Mesenteric fat pad (tissue), 1 donor: ENCODE measurements at regions not wholly inside any gene's neighbourhood (a gene's known extent, or its start where the extent isn't known, plus 50 kb on each side); places are given as distances from the start of the nearest gene placed in this dataset.
"Not testable (repeated sequence)": the region's sequence is repeated elsewhere in the genome, so short reads cannot be mapped to it uniquely, and the experiment has no call there.

Source experiments
- DNase-seq: peaks from one replicate; pipeline ENCODE4 v3.0.0-alpha.2; 2020; ENCODE audit warnings: low spot score
- donor health status: DM: yes; HTN: yes; CAD: no.

DNA sequence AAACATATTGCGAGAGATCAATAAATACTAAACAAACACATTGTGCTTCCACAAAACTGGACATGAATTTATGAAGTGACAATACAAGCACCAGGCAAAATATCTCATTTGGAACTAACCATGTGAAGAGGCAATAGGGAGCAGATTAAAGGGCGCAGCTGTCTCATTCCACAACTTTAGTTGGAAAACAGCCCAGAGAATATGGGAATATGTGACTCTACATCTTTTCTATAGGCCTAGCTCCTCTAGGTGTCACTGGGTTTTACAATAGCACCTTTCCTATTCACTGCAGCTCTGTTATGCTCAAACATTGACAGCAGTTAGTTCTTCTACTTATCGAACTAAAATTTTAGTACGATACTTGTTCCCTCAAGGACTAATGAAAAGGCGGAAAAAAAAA is 866.3 kb upstream of the GBE1 start:
- DNase-seq: no peak

- DNase-seq: not testable (repeated sequence)
Measured at GRCh38 chr3:82620744-82621143, 859.3 kb upstream of the GBE1 start.

GRCh38 chr3:82618594-82618993 is 857.1 kb upstream of the GBE1 start:
- DNase-seq: no peak

GRCh38 chr3:82610236-82610635 is 848.8 kb upstream of the GBE1 start:
- DNase-seq: no peak

DNA sequence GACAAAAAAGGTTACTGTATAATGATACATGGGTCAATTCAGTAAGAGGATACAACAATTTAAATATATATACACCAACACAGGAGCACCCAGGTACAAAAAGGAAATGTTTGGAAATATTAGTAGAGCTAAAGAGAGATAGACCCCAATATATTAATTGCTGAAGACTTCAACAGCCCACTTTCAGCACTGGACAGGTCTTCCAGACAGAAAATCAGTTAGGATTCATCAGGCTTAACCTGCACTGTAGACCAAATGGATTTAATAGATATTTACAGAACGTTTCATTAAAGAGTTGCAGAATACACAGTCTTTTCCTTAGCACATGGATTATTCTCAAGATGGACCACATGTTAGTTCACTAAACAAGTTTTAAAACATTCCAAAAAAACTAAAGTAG is 845.9 kb upstream of the GBE1 start:
- DNase-seq: no peak

DNA sequence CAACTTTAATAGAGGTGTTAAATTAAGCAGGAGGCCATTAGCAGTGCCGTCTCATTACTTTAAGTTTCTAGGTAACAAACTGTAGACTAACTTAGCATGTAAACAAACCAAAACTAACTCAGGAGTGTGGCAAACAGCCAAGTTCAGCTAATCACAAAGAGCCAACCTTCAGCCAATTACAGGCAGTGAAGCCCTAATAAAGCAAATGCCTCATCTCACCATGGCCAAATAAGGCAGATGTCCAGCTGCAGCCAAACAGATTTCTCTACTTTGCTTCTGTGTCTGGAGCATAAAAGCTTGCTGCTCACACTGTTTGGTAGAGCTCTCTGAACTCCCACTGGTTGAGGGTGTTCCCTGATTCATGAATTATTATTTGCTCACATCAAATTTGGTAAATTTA is 835.4 kb upstream of the GBE1 start:
- no peak for DNase-seq

GRCh38 chr3:82595530-82595929 is 834.1 kb upstream of the GBE1 start:
- no peak for DNase-seq

GRCh38 chr3:82587174-82587573 is 825.7 kb upstream of the GBE1 start:
- DNase-seq: no peak

DNA sequence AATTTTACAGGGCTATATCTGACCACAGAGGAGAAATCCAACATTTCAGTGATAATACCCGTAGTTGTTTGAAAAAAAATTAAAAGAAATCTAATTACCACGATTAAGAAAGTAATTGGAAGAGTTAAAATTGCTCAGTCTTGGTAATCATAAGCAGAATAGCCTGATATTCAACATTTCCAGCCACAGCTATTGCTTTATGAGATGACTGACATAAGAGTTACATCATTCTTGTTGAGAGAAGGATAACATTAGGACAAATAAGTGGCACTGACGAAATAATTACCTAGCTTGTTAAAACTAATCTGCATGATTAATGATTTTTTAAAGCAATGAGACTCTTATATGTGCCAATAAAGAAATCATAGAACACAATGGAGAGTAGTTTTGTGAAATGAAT is 825.0 kb upstream of the GBE1 start:
- no peak for DNase-seq

DNA sequence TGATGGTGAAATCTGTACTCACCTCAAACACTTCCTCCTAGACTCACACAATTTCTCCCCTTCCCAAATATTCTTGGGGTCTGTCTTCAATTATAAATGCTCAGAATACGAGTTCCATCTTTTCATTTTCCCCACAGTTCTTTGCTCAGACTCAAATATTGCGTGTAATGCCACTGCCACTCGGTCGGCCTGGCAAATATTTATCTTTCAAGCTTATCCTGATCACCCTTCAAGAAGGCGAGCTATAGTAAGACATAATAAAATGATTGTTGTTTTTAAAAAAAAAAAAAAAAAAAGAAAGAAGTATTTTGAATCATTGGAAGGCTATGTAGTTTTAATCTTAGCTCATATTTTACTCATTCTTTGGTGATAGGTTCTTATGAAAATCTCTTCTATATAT is 824.6 kb upstream of the GBE1 start:
- DNase-seq: not testable (repeated sequence)

DNA sequence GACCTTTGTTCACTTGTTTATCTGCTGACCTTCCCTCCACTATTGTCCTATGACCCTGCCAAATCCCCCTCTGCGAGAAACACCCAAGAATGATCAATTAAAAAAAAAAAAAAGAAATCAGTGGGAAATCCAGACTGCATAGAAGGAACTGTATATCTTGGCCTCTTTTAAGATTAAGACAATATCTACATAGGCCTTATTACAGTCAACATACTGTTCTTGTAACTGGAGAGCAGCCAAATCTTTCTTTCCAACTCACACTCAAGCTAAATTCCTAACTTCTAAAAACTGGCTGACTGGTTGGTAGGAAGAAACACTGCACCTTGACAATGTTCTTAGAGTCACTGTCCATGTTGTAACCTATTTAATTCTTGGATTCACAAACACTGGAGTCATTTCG is 824.1 kb upstream of the GBE1 start:
- DNase-seq: not testable (repeated sequence)

DNA sequence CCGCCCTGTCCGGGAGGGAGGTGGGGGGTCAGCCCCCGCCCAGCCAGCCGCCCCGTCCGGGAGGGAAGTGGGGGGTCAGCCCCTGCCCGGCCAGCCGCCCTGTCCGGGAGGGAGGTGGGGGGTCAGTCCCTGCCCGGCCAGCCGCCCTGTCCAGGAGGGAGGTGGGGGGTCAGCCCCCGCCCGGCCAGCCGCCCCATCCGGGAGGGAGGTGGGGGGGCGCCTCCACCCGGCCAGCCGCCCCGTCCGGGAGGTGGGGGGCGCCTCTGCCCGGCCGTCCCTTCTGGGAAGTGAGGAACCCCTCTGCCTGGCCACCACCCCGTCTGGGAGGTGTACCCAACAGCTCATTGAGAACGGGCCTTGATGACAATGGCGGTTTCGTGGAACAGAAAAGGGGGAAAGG is 823.4 kb upstream of the GBE1 start:
- DNase-seq: not testable (repeated sequence)

- DNase-seq: not testable (repeated sequence)
Measured at GRCh38 chr3:82584415-82584814, 823.0 kb upstream of the GBE1 start.

DNA sequence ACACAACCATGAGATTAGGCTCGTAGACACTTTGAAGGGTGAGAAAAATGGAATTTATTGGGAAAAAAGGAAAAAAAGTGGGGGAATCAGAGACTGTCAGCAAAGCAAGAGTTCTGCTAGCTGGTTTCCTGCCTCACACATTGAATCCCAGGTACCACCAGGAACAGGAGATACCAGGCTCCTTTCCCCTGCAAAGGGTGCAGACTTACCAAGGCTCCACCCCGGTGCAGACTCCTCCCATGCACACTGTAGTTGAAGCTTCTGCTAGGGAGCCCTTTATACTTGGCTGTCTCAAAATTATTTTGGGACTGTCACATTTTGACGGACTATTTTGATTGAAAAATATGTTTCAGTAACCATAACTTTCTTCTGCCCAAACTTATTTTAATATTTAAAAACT is 819.9 kb upstream of the GBE1 start:
- no peak for DNase-seq

- no peak for DNase-seq
Measured at GRCh38 chr3:82572721-82573120, 811.3 kb upstream of the GBE1 start.

- no peak for DNase-seq
Measured at GRCh38 chr3:82568776-82569338, 807.4 kb upstream of the GBE1 start.

- peak; percentile 76 for DNase-seq
Measured at GRCh38 chr3:82567029-82567600, 805.7 kb upstream of the GBE1 start.

GRCh38 chr3:82562896-82563295 is 801.5 kb upstream of the GBE1 start:
- DNase-seq: no peak

GRCh38 chr3:82561784-82562183 is 800.3 kb upstream of the GBE1 start:
- no peak for DNase-seq

- no peak for DNase-seq
Measured at GRCh38 chr3:82558081-82558480, 796.6 kb upstream of the GBE1 start.

DNA sequence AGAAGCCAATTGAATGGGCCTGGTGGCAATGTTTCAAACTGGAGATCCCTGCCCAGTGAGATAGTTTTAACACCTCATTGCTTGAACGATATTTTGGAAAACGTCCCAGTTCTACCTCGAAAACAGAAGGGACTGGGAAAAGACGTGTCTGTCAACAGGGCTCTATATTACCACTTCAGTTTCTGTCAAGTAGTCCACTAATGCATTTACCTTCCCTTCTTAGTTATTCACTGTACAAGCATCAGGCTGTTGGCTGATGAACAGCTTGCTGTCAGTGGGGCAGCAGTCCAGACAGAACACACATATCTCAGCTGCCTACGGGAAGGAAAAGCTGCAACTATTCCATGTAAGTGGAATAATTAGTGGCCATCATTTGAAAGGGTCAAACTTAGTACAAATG is 794.7 kb upstream of the GBE1 start:
- DNase-seq: no peak

GRCh38 chr3:82542556-82542955 is 781.1 kb upstream of the GBE1 start:
- DNase-seq: not testable (repeated sequence)

- DNase-seq: no peak
Measured at GRCh38 chr3:82521657-82522056, 760.2 kb upstream of the GBE1 start.

DNA sequence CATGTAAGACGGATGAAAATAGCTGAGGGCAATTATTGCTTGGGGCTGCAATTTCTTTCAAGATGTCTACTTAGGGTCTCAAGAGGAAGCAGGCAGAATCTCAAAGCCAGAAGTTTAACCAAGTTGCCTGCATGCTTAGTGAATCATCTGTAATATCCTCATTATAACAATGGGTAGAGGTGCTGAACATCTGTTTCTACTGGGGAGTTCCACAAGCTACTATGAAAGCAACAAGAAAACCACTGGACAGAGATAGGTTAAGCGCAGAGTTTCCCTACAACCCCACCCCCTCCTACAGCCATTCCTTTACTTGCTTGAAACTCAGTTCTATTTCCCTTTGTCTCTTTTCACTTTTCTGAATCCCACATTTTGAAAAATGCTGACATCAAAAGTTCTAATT is 759.4 kb upstream of the GBE1 start:
- no peak for DNase-seq
